HL-60 (cell line): ENCODE measurements at regions not wholly inside any gene's neighbourhood (a gene's known extent, or its start where the extent isn't known, plus 50 kb on each side); places are given as distances from the start of the nearest gene placed in this dataset.

Source experiments
- DNase-seq, 2 experiments: peaks; one replicate each; pipeline ENCODE4 v3.0.0-alpha.2; 2010 to 2020; ENCODE audit warnings: low read depth in 1 of 2, low spot score in 1 of 2
- H3K27ac ChIP-seq: fragments of 250-450 bp; sonication (Bioruptor Pico); replicated peaks from 2 replicates; pipeline ENCODE4 v1.5.1; 2020; ENCODE audit warnings: mild to moderate bottlenecking, moderate library complexity
- H3K27me3 ChIP-seq: fragments of 250-450 bp; sonication (Bioruptor Pico); 2 replicates; pipeline ENCODE4 v1.5.1; 2021; ENCODE audit warnings: mild to moderate bottlenecking, moderate library complexity; ENCODE audit not compliant: insufficient read depth, poor library complexity, severe bottlenecking
- H3K4me3 ChIP-seq: replicated peaks from 2 replicates; pipeline ENCODE4 v1.5.1; 2011; ENCODE audit warnings: mild to moderate bottlenecking, control low read depth, low read length; ENCODE audit not compliant: insufficient read depth
- CTCF ChIP-seq: IDR thresholded peaks from one replicate; pipeline ENCODE4 v1.5.1; 2011; ENCODE audit warnings: low read length, control low read depth, inconsistent platforms; ENCODE audit not compliant: insufficient read depth
- GABPA ChIP-seq: IDR thresholded peaks from 2 replicates; pipeline ENCODE4 v1.6.1; 2012; ENCODE audit warnings: low read depth
- POLR2AphosphoS5 ChIP-seq: IDR thresholded peaks from 2 replicates; pipeline ENCODE4 v1.6.1; 2012; ENCODE audit warnings: low read depth
- REST ChIP-seq: IDR thresholded peaks from 2 replicates; pipeline ENCODE4 v1.6.1; 2012; ENCODE audit warnings: low read depth; ENCODE audit not compliant: insufficient replicate concordance
- SPI1 ChIP-seq: IDR thresholded peaks from 2 replicates; pipeline ENCODE4 v1.6.1; 2012; ENCODE audit warnings: low read depth, mild to moderate bottlenecking, borderline replicate concordance

GRCh38 chr3:31219131-31219843 is 313.4 kb upstream of the STT3B start:
- peak in 1 of 2 experiments; percentile 41 for DNase-seq
- Histone ChIP-seq H3K4me3 (no peak overlapping the region), H3K27me3 (no peaks in the 10 kb centered on the region), H3K27ac (0 out of 2 replicates have a peak overlapping the region, but pooled peaks have one; percentile 11)
- TF ChIP-seq CTCF (no peak), GABPA (no peak), SPI1 (no peak), POLR2AphosphoS5 (no peak), REST (no peak)

- no peak overlapping the region for H3K4me3 ChIP-seq
- TF ChIP-seq GABPA (no peak), SPI1 (no peak), REST (no peak), CTCF (no peak), POLR2AphosphoS5 (no peak)
- no peak for DNase-seq
- no peak overlapping the region for H3K27ac ChIP-seq
- H3K27me3 ChIP-seq = no peaks in the 10 kb centered on the region
These were observed 312.3 kb upstream of the STT3B start for GRCh38 chr3:31220431-31220830.

GRCh38 chr3:31223278-31223677 is 309.4 kb upstream of the STT3B start:
- Histone ChIP-seq H3K27me3 (no peaks in the 10 kb centered on the region), H3K27ac (no peak overlapping the region), H3K4me3 (no peak overlapping the region)
- no peak for DNase-seq
- no peak for TF ChIP-seq POLR2AphosphoS5
- TF ChIP-seq SPI1 = no peak

- no peak for DNase-seq
- Histone ChIP-seq H3K27me3 (no peaks in the 10 kb centered on the region), H3K4me3 (no peak overlapping the region), H3K27ac (peak overlapping the region; percentile 92; the same call in 1 of the 2 replicates)
- no peak for TF ChIP-seq REST
- no peak for TF ChIP-seq POLR2AphosphoS5
- TF ChIP-seq GABPA = no peak
- TF ChIP-seq SPI1 = no peak
- TF ChIP-seq CTCF = no peak
These were observed 307.8 kb upstream of the STT3B start for GRCh38 chr3:31224936-31225335.
